Stimulated activated naive CD8-positive, alpha-beta T cell treated with anti-CD3 and anti-CD28 coated beads, Interleukin-15, Interleukin-2, amounts not matched to agents 100 ng/mL and 50 ng/mL, for 24 hours (primary cell): ENCODE measurements at regions not wholly inside any gene's neighbourhood (a gene's known extent, or its start where the extent isn't known, plus 50 kb on each side); places are given as distances from the start of the nearest gene placed in this dataset.

Source experiments
- H3K27ac Mint-ChIP-seq: one replicate; pipeline ENCODE4 v1.8.0; 2021; ENCODE audit warnings: mild to moderate bottlenecking, mixed read lengths
- H3K27me3 Mint-ChIP-seq: one replicate; pipeline ENCODE4 v1.8.0; 2021; ENCODE audit warnings: mixed read lengths
- H3K36me3 Mint-ChIP-seq: one replicate; pipeline ENCODE4 v1.8.0; 2021; ENCODE audit warnings: low read depth, mixed read lengths
- H3K4me1 Mint-ChIP-seq: one replicate; pipeline ENCODE4 v1.8.0; 2021; ENCODE audit warnings: low read depth, mixed read lengths
- H3K4me3 Mint-ChIP-seq: one replicate; pipeline ENCODE4 v1.8.0; 2021; ENCODE audit warnings: mild to moderate bottlenecking, mixed read lengths
- H3K9me3 Mint-ChIP-seq: one replicate; pipeline ENCODE4 v1.8.0; 2021; ENCODE audit warnings: mixed read lengths

DNA sequence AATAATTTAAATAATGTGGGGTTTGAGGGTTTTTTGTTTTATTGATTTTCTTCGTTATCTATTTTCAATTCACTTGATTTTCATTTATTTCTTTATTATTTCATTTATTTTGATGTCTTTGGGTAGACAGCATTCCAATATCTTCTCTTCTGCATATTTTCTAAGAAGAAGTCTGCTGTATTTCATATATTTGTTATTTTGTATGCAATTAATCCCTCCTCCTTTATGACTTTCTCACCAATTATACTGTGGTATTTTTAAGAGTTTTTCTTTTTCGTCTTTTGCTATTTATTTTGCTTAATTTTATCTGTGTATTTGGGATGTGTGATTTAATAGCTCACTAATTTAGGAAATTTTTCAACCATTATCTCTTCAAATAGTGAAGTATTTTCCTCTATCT is 1444.4 kb upstream of the MIR17HG start:
- Mint-ChIP-seq H3K27me3 (no peaks in the 10 kb centered on the region), H3K27ac (no peak overlapping the region), H3K36me3 (no peaks in the 10 kb centered on the region), H3K9me3 (peaks cover 19% of the 10 kb centered on the region), H3K4me1 (no peaks in the 10 kb centered on the region), H3K4me3 (no peak overlapping the region)

DNA sequence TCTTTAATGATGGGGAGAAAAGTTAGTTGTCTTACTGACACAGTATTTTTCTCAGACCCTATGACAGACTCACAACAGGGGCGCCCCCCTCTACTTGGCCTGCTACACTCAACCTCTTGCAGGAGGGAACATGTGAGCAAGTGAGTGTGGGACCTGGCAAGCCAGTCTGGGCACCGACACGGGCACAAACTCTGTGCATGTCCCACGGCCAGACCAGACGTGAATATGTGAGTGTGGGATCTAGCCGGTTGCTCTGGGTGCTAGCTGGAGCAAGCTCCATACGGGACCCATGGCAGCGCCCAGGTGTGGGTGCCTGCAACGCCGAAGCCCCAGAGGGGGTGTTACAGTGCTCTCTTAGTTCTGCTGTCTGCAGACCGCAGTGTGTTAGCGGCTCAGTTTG is 1437.3 kb upstream of the MIR17HG start:
- Mint-ChIP-seq H3K9me3 (peaks cover 7% of the 10 kb centered on the region), H3K4me1 (no peaks in the 10 kb centered on the region), H3K4me3 (no peak overlapping the region), H3K36me3 (no peaks in the 10 kb centered on the region), H3K27ac (no peak overlapping the region), H3K27me3 (no peaks in the 10 kb centered on the region)

DNA sequence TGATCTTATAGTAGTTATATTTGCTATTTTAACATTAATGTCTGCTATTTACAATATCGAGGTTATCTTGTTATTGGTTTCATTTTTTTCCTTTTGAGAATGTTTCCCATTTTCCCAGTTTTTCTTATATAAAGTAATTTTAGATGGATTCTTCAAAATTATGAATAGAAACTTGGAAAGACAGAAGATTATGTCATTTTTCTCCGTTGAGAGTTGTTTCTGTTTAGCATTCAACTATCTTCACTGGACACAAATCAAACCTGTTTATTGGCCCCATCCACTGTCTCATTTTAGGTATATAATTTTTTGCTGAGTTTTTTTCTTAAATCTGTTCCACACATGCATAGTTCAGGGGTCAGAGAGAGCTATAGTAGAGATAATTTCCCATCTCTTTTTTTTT is 1430.9 kb upstream of the MIR17HG start:
- H3K4me3 Mint-ChIP-seq: no peak overlapping the region
- H3K9me3 Mint-ChIP-seq: peaks cover 12% of the 10 kb centered on the region
- H3K27me3 Mint-ChIP-seq: no peaks in the 10 kb centered on the region
- H3K4me1 Mint-ChIP-seq: no peaks in the 10 kb centered on the region
- H3K36me3 Mint-ChIP-seq: no peaks in the 10 kb centered on the region
- no peak overlapping the region for H3K27ac Mint-ChIP-seq

DNA sequence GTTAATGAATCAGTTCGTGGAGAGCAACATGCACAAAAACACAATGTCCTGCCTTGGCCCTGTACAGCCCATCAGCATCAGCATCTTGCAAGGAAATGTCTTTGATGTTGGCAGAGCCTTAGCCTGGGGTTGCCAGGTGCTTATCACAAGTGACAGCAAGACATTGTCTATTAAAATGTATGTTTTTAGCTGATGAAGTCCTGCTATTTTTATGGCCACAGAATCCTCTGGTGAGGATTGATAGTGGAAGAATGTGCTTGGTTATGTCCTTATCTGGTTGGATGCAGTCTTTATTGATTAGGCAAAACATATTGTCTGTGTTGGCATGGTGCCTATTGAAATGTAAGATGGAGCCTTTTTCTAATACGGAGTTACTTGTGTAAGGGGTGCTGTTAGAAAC is 1427.0 kb upstream of the MIR17HG start:
- Mint-ChIP-seq H3K27me3 (no peaks in the 10 kb centered on the region), H3K4me1 (no peaks in the 10 kb centered on the region), H3K36me3 (no peaks in the 10 kb centered on the region), H3K4me3 (no peak overlapping the region), H3K9me3 (peaks cover 18% of the 10 kb centered on the region), H3K27ac (no peak overlapping the region)

DNA sequence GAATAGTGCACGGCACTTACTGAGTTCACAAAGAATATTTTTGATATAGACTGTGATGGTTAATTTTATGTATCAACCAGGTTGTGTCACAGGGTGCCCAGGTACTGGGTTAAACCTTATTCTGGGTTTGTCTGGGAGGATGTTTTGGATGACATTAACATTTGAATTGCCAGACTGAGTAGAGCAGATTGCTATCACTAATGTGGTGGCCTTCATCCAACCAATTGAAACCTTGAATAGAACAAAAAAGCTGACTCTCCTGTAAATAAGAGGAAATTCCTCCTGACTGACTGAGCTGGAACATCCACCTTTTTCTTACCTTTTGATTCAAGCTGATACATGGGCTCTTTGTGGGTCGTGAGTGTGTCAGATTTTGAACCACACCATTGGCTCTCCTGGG is 1424.4 kb upstream of the MIR17HG start:
- peaks cover 9% of the 10 kb centered on the region for H3K9me3 Mint-ChIP-seq

DNA sequence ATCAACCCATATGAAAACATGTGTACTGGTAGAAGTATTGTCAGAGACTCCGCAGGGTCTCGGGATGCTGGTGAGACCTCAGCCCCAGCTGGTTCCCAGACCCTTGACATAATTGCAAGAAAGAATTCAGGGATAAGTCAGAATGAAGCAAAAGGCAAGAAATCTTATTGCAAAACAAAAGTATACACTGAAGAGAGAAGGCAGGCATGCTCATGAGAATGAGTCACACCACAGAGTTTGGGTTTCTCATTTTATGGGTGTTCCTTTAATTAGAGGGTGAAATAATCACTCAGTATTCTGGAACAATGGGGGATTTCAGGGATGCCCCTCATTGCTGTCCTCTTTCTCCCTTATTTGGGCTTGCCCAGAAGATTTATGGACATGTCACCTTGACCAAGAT is 1423.8 kb upstream of the MIR17HG start:
- Mint-ChIP-seq H3K4me1 (no peaks in the 10 kb centered on the region), H3K36me3 (no peaks in the 10 kb centered on the region), H3K27ac (no peak overlapping the region), H3K27me3 (no peaks in the 10 kb centered on the region), H3K9me3 (peaks cover 9% of the 10 kb centered on the region), H3K4me3 (no peak overlapping the region)

More for the DNA sequence above, 1424.4 kb upstream of the MIR17HG start:
- Mint-ChIP-seq H3K4me3 (no peak overlapping the region), H3K36me3 (no peaks in the 10 kb centered on the region), H3K27ac (no peak overlapping the region), H3K27me3 (no peaks in the 10 kb centered on the region), H3K4me1 (no peaks in the 10 kb centered on the region)

DNA sequence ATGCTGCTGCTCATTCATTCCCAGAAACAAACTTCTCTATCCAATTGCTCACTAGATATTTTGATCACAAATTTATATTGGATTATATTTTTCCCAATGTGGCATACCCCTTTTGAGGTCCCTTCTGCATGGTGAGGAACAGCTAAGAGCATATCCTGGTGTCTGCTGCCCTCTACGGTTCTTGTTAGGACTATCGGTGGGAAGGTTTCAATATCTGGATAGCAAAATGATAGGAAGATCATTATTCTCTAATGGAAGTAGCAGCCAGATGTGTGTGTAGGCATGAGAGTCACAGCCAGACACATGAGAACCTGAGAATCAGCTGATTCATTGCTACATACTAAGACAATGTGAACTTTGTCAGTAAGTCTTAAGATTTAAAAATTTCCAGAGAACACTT is 1422.4 kb upstream of the MIR17HG start:
- Mint-ChIP-seq H3K4me3 (no peak overlapping the region), H3K9me3 (peaks cover 9% of the 10 kb centered on the region), H3K36me3 (no peaks in the 10 kb centered on the region), H3K4me1 (no peaks in the 10 kb centered on the region), H3K27ac (no peak overlapping the region), H3K27me3 (no peaks in the 10 kb centered on the region)

DNA sequence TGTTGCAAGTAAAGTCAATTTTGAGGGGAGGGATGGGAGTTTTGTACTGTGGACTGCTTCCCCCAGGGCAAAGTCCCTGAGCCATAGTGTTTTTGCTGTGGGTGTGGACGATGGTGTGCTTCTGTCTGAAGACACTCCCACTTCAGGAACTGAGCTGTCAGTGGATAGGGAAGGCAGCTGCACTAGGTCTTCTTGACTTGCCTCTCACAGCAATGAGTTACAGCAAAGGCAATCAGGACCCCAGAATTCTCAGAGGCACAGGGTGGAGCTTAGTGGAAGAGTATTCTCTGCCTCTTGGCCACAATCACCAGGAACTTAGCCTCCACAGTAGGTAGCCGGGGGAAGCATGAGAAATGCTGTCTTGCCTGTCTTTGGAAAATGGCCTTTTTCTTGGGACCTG is 1416.6 kb upstream of the MIR17HG start:
- peaks cover 5% of the 10 kb centered on the region for H3K9me3 Mint-ChIP-seq
- no peak overlapping the region for H3K4me3 Mint-ChIP-seq
- no peaks in the 10 kb centered on the region for H3K36me3 Mint-ChIP-seq
- H3K27me3 Mint-ChIP-seq: no peaks in the 10 kb centered on the region
- H3K27ac Mint-ChIP-seq: no peak overlapping the region
- no peaks in the 10 kb centered on the region for H3K4me1 Mint-ChIP-seq

DNA sequence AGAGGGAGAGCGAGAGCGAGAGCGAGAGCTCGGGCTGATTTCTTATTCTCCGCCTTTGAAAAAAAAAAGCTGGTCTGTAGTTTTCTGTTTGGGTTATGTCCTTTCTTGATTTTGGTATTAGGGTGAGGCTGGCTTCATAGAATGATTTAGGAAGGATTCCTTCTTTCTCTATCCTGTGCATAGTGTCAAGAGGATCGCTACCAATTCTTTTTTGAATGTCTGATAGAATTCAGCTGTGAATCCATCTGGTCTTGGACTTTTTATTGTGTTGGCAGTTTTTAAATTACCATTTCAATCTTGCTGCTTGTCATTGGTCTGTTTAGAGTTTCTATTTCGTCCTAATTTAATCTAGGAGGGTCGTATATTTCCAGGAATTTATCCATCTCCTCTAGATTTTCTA is 1414.6 kb upstream of the MIR17HG start:
- no peak overlapping the region for H3K4me3 Mint-ChIP-seq
- H3K9me3 Mint-ChIP-seq: peaks cover 9% of the 10 kb centered on the region
- H3K4me1 Mint-ChIP-seq: no peaks in the 10 kb centered on the region
- H3K36me3 Mint-ChIP-seq: no peaks in the 10 kb centered on the region
- no peak overlapping the region for H3K27ac Mint-ChIP-seq
- no peaks in the 10 kb centered on the region for H3K27me3 Mint-ChIP-seq

DNA sequence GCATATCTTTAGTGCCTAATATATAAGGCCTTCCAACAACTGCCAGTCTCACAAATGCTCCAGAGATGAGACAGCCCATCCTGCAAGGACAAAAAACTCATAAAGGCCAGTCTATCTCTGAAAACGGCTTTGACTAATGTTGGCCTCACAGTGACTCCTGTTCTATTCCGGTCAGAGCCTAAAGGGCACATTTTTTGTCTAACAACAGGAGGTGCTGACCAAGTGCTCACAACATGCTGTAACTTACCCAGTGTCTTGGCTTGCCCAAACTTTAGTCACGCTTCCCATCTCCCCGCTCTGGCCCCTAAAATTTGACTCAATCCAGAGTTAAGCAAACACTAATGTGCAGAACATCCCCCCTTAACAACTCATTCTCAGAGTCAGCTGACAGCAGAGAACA is 1411.2 kb upstream of the MIR17HG start:
- no peaks in the 10 kb centered on the region for H3K4me1 Mint-ChIP-seq
- H3K4me3 Mint-ChIP-seq: no peak overlapping the region
- peaks cover 9% of the 10 kb centered on the region for H3K9me3 Mint-ChIP-seq
- H3K36me3 Mint-ChIP-seq: no peaks in the 10 kb centered on the region
- H3K27me3 Mint-ChIP-seq: no peaks in the 10 kb centered on the region
- H3K27ac Mint-ChIP-seq: no peak overlapping the region

DNA sequence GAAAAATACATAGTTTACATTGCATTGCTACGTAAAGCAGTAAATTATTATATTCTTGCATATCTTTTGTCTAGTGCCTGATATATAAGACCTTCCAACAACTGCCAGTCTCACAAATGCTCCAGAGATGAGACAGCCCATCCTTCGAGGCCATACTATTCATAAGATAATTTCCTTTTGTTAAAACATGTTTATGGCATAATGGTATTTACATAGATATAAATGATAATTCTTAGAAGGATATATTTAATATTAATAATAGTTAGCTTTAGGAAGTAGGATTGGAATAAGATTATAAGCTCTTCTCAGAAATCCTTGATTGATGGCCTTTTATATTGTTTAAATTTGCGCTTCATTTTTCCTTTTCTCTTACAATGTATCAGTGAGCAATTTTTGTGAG is 1410.1 kb upstream of the MIR17HG start:
- no peaks in the 10 kb centered on the region for H3K36me3 Mint-ChIP-seq
- no peaks in the 10 kb centered on the region for H3K27me3 Mint-ChIP-seq
- peaks cover 9% of the 10 kb centered on the region for H3K9me3 Mint-ChIP-seq
- H3K4me3 Mint-ChIP-seq: no peak overlapping the region
- H3K4me1 Mint-ChIP-seq: no peaks in the 10 kb centered on the region
- H3K27ac Mint-ChIP-seq: no peak overlapping the region

DNA sequence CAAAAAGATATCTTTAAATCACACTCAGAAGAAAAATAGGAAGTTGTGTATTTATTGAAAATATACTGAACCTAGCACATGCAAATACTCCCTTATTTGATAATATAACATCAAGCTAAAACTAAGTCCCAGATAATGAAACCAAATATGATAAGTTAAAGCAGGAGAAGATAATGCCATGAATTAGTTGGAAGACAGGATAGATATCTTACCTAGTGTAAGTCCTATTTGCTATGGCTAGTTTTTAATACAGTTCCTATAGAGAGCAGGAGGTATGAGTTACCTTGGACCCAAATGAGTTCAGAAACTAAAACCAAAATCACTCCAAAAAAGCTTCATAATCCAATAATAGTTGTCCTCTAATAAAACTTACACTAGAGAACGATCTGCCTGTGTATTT is 1407.1 kb upstream of the MIR17HG start:
- Mint-ChIP-seq H3K27ac (no peak overlapping the region), H3K4me1 (no peaks in the 10 kb centered on the region), H3K4me3 (no peak overlapping the region), H3K36me3 (no peaks in the 10 kb centered on the region), H3K27me3 (no peaks in the 10 kb centered on the region), H3K9me3 (peaks cover 4% of the 10 kb centered on the region)

DNA sequence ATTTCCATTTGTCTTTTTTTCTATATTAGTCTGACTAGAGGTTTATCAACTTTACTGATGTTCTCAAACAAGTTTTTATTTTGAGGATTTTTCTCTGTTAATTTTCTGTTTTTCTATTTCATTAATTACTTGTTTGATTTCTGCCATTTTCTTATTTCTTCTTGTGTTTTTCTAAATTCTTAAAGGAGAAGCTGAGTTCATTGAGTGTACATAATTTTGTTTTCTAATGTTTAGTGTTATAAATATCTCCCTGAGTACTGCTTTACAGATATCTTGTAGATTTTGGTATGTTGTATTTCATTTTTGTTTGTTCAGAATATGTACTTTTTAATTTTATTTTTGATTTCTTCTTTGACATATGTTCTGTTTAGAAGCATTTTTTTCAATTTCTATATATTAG is 1404.3 kb upstream of the MIR17HG start:
- H3K36me3 Mint-ChIP-seq: no peaks in the 10 kb centered on the region
- no peak overlapping the region for H3K4me3 Mint-ChIP-seq
- H3K9me3 Mint-ChIP-seq: peaks cover 3% of the 10 kb centered on the region
- no peaks in the 10 kb centered on the region for H3K4me1 Mint-ChIP-seq
- no peak overlapping the region for H3K27ac Mint-ChIP-seq
- no peaks in the 10 kb centered on the region for H3K27me3 Mint-ChIP-seq

DNA sequence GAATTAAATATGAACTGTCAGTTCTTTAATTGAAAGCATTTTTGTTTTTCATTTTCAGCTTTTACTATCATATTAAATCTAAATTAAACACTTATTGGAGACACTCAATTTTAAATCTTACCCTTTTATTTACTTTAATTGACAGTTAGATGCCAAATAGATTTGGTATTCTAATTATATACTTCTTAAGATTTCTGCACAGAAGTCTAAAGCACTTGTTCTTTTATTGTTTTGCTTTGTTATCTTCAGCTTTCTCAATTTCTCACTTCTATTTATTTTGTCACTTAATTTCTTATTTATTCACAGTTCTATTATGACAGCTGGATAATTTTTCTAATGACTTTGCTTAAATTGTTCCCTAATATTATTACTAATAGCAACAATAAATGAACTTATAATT is 1397.3 kb upstream of the MIR17HG start:
- Mint-ChIP-seq H3K4me3 (no peak overlapping the region), H3K4me1 (no peaks in the 10 kb centered on the region), H3K27ac (no peak overlapping the region), H3K9me3 (peaks cover 10% of the 10 kb centered on the region), H3K36me3 (no peaks in the 10 kb centered on the region), H3K27me3 (no peaks in the 10 kb centered on the region)

DNA sequence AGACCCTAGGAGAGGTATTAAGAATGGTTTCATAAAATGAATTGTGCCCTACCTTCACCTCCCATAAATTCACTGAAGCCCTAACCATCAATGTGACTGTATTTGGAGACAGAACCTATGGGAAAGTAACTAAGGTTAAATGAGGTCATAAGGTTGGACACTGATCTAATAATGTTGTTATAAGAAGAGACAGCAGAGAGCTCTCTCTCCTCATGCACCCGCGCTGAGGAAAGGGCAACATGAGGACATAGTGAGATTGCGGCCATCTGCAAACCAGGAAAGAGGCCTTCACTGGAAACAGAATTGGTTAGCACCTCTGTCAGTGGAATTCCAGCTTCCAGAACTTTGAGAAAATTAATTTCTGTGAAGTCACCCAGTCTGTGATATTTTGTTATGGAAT is 1396.1 kb upstream of the MIR17HG start:
- Mint-ChIP-seq H3K4me3 (no peak overlapping the region), H3K27me3 (no peaks in the 10 kb centered on the region), H3K4me1 (no peaks in the 10 kb centered on the region), H3K36me3 (no peaks in the 10 kb centered on the region), H3K27ac (no peak overlapping the region), H3K9me3 (peaks cover 7% of the 10 kb centered on the region)

DNA sequence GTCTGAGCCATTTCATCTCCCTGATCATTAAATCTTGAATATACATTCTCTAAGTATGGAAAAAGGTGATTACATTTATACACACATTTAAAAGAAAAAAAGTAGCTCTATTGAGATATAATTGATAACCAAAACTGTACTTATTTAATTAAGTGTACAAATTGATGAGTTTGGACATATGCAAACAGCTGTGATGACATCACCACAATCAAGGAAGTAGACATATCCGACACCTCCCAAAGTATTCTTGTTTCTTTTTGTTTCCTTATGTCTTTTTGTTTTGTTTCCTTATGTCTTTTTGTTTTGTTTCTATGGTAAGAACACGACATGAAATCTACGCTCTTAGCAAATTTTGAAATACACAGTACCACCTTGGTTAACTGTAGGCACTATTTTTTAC is 1393.9 kb upstream of the MIR17HG start:
- Mint-ChIP-seq H3K36me3 (no peaks in the 10 kb centered on the region), H3K27ac (no peak overlapping the region), H3K4me3 (no peak overlapping the region), H3K9me3 (peaks cover 7% of the 10 kb centered on the region), H3K4me1 (no peaks in the 10 kb centered on the region), H3K27me3 (no peaks in the 10 kb centered on the region)

DNA sequence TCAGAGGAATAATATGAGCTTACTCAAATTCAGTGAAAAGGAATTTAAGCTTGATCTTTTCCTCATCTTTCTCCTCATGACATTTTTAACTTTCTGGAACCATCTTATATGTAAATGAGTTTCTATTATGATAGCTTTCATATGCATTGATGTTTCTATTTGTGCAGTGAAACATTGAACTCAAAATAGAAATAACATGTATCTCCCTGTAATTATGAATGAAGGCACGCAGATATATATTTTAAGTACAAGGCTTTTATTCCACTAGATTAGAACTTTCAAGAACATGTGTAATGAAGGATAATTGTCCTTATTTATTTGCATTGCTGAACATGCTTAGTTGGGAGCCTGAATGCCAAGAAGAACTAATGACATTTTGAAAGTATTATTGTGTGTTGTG is 1391.7 kb upstream of the MIR17HG start:
- no peaks in the 10 kb centered on the region for H3K27me3 Mint-ChIP-seq
- peaks cover 7% of the 10 kb centered on the region for H3K9me3 Mint-ChIP-seq
- H3K4me1 Mint-ChIP-seq: no peaks in the 10 kb centered on the region
- H3K36me3 Mint-ChIP-seq: no peaks in the 10 kb centered on the region
- no peak overlapping the region for H3K27ac Mint-ChIP-seq
- H3K4me3 Mint-ChIP-seq: no peak overlapping the region
